Neural cell (in vitro differentiated cells): ENCODE measurements at regions not wholly inside any gene's neighbourhood (a gene's known extent, or its start where the extent isn't known, plus 50 kb on each side); places are given as distances from the start of the nearest gene placed in this dataset.

Experiments used
- H2AFZ ChIP-seq: fragments of 200-600, 300-800 bp; sonication (generic), shearing (Covaris generic); 2 replicates; pipeline ENCODE4 v1.6.0; 2014; ENCODE audit warnings: low read depth, mild to moderate bottlenecking, antibody characterized with exemption, low read length, moderate library complexity
- H3F3A ChIP-seq: fragments of 200-600 bp; shearing (Covaris generic); 2 replicates; pipeline ENCODE4 v1.6.1; 2016; ENCODE audit warnings: mild to moderate bottlenecking, moderate library complexity, mixed read lengths, antibody characterized with exemption, low read length; ENCODE audit not compliant: insufficient read depth, poor library complexity, severe bottlenecking
- H3K27ac ChIP-seq: fragments of 200-600, 300-800 bp; sonication (generic), shearing (Covaris generic); 2 replicates; pipeline ENCODE4 v1.5.1; 2014; ENCODE audit warnings: mild to moderate bottlenecking, low read length, moderate library complexity
- H3K27me3 ChIP-seq: fragments of 300-800, 200-600 bp; sonication (generic), shearing (Covaris generic); 2 replicates; pipeline ENCODE4 v1.6.0; 2014; ENCODE audit warnings: mild to moderate bottlenecking, low read depth, low read length, moderate library complexity; ENCODE audit not compliant: insufficient read depth
- H3K36me3 ChIP-seq: fragments of 300-800, 200-600 bp; sonication (generic), shearing (Covaris generic); 2 replicates; pipeline ENCODE4 v1.5.1; 2014; ENCODE audit warnings: mild to moderate bottlenecking, antibody characterized with exemption, low read length, moderate library complexity; ENCODE audit not compliant: insufficient read depth
- H3K4me2 ChIP-seq: fragments of 300-800, 200-600 bp; sonication (generic), shearing (Covaris generic); 2 replicates; pipeline ENCODE4 v1.6.0; 2014; ENCODE audit warnings: mild to moderate bottlenecking, low read length
- H3K4me3 ChIP-seq: fragments of 300-800, 200-600 bp; sonication (generic), shearing (Covaris generic); 2 replicates; pipeline ENCODE4 v1.5.1; 2014; ENCODE audit warnings: mild to moderate bottlenecking, low read length, moderate library complexity
- H3K79me2 ChIP-seq: fragments of 200-600 bp; shearing (Covaris generic); replicated peaks from 2 replicates; pipeline ENCODE4 v1.6.0; 2014; ENCODE audit warnings: mild to moderate bottlenecking, low read length, moderate library complexity; ENCODE audit not compliant: insufficient read depth
- H3K9ac ChIP-seq: fragments of 300-800, 200-600 bp; sonication (generic), shearing (Covaris generic); 2 replicates; pipeline ENCODE4 v1.6.1; 2016; ENCODE audit warnings: mild to moderate bottlenecking, low read length, mixed read lengths
- H3K9me2 ChIP-seq: fragments of 200-600 bp; shearing (Covaris generic); 2 replicates; pipeline ENCODE4 v1.6.1; 2016; ENCODE audit warnings: mild to moderate bottlenecking, low read length, mixed read lengths; ENCODE audit not compliant: insufficient read depth
- H3K9me3 ChIP-seq: fragments of 200-600, 300-800 bp; sonication (generic), shearing (Covaris generic); 2 replicates; pipeline ENCODE4 v1.6.1; 2016; ENCODE audit warnings: mild to moderate bottlenecking, mixed run types, low read length, moderate library complexity, mixed read lengths
- H4K20me1 ChIP-seq: fragments of 200-600 bp; shearing (Covaris generic); 2 replicates; pipeline ENCODE4 v1.6.1; 2016; ENCODE audit warnings: mild to moderate bottlenecking, mixed run types; ENCODE audit not compliant: insufficient read depth
- EP300 ChIP-seq: fragments of 450-650 bp; conservative IDR thresholded peaks from 2 replicates; pipeline ENCODE4 v1.6.1; 2014; ENCODE audit warnings: antibody characterized with exemption, mild to moderate bottlenecking, moderate library complexity; ENCODE audit not compliant: poor library complexity, severe bottlenecking
- EZH2 ChIP-seq: fragments of 200-600, 300-800 bp; shearing (Covaris generic), sonication (generic); IDR thresholded peaks from 2 replicates; pipeline ENCODE4 v1.6.1; 2014; ENCODE audit warnings: antibody characterized with exemption, low read length, borderline replicate concordance, mild to moderate bottlenecking; ENCODE audit not compliant: insufficient read depth, poor library complexity, severe bottlenecking
- MXI1 ChIP-seq: fragments of 450-650 bp; conservative IDR thresholded peaks from 2 replicates; pipeline ENCODE4 v1.6.1; 2014; ENCODE audit warnings: antibody characterized with exemption, mild to moderate bottlenecking; ENCODE audit not compliant: poor library complexity, severe bottlenecking
- POLR2AphosphoS5 ChIP-seq: IDR thresholded peaks from 2 replicates; pipeline ENCODE4 v1.6.1; 2012
- RAD21 ChIP-seq: fragments of 450-650 bp; conservative IDR thresholded peaks from 2 replicates; pipeline ENCODE4 v1.6.1; 2014; ENCODE audit warnings: antibody characterized with exemption, mild to moderate bottlenecking, moderate library complexity
- SMC3 ChIP-seq: fragments of 450-650 bp; conservative IDR thresholded peaks from 2 replicates; pipeline ENCODE4 v1.6.1; 2014; ENCODE audit warnings: antibody characterized with exemption, mild to moderate bottlenecking, moderate library complexity; ENCODE audit not compliant: poor library complexity
- TAF1 ChIP-seq: IDR thresholded peaks from 2 replicates; pipeline ENCODE4 v1.6.1; 2012; ENCODE audit warnings: low read depth
- TF ChIP-seq, protein P1 (sequence below): IDR thresholded peaks from 2 replicates; pipeline ENCODE4 v1.6.1; 2012; ENCODE audit warnings: borderline replicate concordance
- TF ChIP-seq, protein P2 (sequence below): fragments of 450-650 bp; IDR thresholded peaks from 2 replicates; pipeline ENCODE4 v1.5.1; 2014; ENCODE audit warnings: antibody characterized with exemption, mild to moderate bottlenecking, moderate library complexity; ENCODE audit not compliant: poor library complexity, severe bottlenecking

DNA sequence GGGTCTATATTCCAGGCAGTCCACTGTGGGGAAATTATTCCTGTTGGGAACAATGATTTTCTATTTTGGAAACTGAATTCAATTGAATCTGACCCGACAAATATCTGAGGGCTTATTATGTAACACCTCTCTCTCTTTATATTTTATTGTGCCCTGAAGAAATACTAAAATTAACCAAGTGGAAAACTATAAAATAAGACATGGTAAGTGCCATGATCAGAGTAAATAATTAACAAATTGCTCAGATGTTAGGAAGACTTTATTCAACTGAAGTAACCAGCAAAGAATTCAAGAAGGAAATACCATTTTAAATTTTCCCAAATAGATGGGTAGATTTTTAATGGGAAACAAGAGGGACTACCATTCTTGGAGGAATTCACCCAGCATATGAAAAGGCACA, 632.9 kb downstream of the MAFB start:
- no peak overlapping the region for H3K9ac ChIP-seq
- no peak overlapping the region for H2AFZ ChIP-seq
- H3K4me2 ChIP-seq: no peak overlapping the region
- no peaks in the 10 kb centered on the region for H3K9me3 ChIP-seq
- no peak for TF ChIP-seq SMC3
- TF ChIP-seq EP300: no peak
- TF ChIP-seq, protein P1, sequence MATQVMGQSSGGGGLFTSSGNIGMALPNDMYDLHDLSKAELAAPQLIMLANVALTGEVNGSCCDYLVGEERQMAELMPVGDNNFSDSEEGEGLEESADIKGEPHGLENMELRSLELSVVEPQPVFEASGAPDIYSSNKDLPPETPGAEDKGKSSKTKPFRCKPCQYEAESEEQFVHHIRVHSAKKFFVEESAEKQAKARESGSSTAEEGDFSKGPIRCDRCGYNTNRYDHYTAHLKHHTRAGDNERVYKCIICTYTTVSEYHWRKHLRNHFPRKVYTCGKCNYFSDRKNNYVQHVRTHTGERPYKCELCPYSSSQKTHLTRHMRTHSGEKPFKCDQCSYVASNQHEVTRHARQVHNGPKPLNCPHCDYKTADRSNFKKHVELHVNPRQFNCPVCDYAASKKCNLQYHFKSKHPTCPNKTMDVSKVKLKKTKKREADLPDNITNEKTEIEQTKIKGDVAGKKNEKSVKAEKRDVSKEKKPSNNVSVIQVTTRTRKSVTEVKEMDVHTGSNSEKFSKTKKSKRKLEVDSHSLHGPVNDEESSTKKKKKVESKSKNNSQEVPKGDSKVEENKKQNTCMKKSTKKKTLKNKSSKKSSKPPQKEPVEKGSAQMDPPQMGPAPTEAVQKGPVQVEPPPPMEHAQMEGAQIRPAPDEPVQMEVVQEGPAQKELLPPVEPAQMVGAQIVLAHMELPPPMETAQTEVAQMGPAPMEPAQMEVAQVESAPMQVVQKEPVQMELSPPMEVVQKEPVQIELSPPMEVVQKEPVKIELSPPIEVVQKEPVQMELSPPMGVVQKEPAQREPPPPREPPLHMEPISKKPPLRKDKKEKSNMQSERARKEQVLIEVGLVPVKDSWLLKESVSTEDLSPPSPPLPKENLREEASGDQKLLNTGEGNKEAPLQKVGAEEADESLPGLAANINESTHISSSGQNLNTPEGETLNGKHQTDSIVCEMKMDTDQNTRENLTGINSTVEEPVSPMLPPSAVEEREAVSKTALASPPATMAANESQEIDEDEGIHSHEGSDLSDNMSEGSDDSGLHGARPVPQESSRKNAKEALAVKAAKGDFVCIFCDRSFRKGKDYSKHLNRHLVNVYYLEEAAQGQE: no peak
- TF ChIP-seq TAF1: no peak
- no peak for TF ChIP-seq EZH2
- TF ChIP-seq POLR2AphosphoS5: no peak
- no peak for TF ChIP-seq MXI1
- no peak for TF ChIP-seq RAD21
- TF ChIP-seq, protein P2, sequence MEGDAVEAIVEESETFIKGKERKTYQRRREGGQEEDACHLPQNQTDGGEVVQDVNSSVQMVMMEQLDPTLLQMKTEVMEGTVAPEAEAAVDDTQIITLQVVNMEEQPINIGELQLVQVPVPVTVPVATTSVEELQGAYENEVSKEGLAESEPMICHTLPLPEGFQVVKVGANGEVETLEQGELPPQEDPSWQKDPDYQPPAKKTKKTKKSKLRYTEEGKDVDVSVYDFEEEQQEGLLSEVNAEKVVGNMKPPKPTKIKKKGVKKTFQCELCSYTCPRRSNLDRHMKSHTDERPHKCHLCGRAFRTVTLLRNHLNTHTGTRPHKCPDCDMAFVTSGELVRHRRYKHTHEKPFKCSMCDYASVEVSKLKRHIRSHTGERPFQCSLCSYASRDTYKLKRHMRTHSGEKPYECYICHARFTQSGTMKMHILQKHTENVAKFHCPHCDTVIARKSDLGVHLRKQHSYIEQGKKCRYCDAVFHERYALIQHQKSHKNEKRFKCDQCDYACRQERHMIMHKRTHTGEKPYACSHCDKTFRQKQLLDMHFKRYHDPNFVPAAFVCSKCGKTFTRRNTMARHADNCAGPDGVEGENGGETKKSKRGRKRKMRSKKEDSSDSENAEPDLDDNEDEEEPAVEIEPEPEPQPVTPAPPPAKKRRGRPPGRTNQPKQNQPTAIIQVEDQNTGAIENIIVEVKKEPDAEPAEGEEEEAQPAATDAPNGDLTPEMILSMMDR: no peak
- H3K9me2 ChIP-seq: no peaks in the 10 kb centered on the region
- no peak overlapping the region for H3K27ac ChIP-seq
- H3K27me3 ChIP-seq: peaks cover 4% of the 10 kb centered on the region
- H3F3A ChIP-seq: no peaks in the 10 kb centered on the region
- H4K20me1 ChIP-seq: no peaks in the 10 kb centered on the region
- H3K4me3 ChIP-seq: no peak overlapping the region
- H3K36me3 ChIP-seq: no peaks in the 10 kb centered on the region
- H3K79me2 ChIP-seq: no peaks in the 10 kb centered on the region

DNA sequence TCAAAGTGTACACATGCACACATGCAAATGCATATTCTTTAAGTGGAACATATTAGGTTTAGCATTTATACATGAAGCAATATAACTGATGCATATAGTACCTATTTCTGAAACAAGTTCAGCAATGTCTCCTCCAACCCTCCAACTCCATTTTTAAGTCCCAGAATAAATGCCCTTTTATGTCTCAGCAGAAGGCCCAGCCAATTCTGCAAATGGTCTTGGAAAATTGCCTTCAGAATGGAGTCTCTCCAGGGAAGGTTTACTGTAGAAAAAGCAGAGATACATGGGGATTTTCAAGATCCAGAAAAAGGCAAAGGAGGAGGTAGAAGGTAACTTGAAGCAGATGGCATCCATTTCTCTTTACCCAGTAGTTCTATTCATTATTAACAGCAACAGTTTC, 633.3 kb downstream of the MAFB start:
- H3K36me3 ChIP-seq: no peaks in the 10 kb centered on the region
- H3K9me2 ChIP-seq: no peaks in the 10 kb centered on the region
- H3K27me3 ChIP-seq: peaks cover 4% of the 10 kb centered on the region
- H3K9me3 ChIP-seq: no peaks in the 10 kb centered on the region
- H3K9ac ChIP-seq: no peak overlapping the region
- no peak overlapping the region for H3K27ac ChIP-seq
- H4K20me1 ChIP-seq: no peaks in the 10 kb centered on the region
- H3K4me2 ChIP-seq: no peak overlapping the region
- H3K4me3 ChIP-seq: no peak overlapping the region
- H3F3A ChIP-seq: no peaks in the 10 kb centered on the region
- no peak overlapping the region for H2AFZ ChIP-seq
- TF ChIP-seq POLR2AphosphoS5 (no peak), EZH2 (no peak), SMC3 (no peak), RAD21 (no peak)
- TF ChIP-seq, protein P2: no peak
- TF ChIP-seq, protein P1: no peak
- no peaks in the 10 kb centered on the region for H3K79me2 ChIP-seq
